CD4-positive, alpha-beta T cell treated with Interferon gamma for 1 hour (primary cell): ENCODE measurements at regions not wholly inside any gene's neighbourhood (a gene's known extent, or its start where the extent isn't known, plus 50 kb on each side); places are given as distances from the start of the nearest gene placed in this dataset.
"Not testable (repeated sequence)": the region's sequence is repeated elsewhere in the genome, so short reads cannot be mapped to it uniquely, and the experiment has no call there.

Experiments used
- DNase-seq: peaks from one replicate; pipeline ENCODE4 v3.0.0-alpha.2; 2020

GRCh38 chr3:177358977-177359592 lies 161.8 kb upstream of the TBL1XR1 start:
- peak; percentile 30 for DNase-seq

DNA sequence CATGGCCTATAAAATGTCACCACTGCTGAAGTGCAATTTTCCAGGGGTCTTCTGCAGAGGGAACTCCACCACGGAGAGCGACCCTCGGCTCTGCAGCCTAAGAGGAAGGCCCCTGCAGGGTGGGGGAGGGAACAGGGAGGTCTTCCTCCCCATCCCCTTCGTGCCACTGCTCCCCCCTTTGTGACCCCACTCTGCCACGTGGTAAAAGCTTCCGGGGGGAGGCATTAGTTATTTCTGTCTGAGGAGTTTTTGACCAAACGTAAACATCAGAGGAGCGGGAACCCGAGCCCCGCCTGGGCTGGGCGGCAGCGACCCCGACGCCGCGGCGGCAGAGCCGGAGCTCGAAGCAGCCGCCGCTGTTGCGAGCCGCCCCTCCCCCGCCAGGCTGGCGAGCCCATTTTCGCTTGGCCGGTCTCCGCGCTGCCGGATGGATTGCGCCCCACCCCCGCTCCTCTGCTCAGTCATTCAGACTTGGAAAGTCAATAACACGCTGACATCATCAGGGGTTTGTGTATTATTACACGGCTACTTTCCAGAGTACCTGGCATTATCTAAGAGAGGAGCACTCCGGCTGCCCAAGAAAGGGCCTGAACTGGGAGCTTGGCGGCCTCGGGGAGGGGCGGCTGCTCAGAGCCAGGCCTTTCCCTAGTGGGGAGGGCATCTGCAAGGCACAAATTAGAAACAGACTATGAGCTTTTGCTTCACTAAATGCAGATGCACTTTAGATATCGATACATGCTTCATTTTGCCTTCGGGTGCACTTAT lies 162.5 kb upstream of the TBL1XR1 start:
- DNase-seq = peak; percentile 94

DNA sequence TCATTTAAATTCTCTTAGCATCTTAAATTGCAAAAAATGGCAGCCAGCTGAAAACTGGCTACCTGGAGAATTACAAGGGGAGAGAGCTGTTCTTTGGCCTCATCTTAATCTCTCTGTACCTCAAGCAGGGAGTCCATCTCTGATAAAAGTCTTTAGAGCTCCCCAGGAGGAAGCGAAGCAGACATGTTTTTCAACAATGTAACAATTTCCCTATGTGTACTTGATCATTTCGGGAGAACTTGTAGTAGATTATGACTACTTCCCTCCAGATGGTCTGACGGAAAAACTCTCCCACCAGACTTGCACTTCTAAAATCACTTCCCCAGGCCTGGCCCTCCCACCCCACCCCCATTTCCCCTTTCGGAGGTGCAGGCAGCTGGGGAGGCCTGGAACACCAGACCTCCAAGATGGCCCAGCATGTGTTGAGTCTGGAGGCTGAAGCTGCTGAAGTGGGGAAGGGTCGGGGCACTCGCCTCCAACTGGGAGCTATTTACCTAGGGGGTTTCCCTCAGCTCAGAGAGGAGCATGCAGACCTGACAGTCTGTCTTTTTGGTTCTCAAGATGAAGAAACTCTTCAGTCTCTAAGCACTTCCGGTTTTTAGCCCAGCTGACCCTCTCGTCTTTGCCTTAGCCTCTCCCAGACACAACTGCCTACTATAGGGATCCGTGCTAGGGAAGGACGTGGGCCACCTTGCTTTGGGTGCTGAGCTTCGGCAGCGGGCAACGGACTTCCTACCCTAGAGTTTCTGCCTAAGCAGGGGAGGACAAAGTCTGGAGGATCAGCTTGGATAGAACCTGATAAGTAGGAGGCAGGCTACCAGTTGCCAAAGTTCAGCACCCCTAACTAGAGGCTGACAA lies 164.0 kb upstream of the TBL1XR1 start:
- DNase-seq = peak; percentile 21

GRCh38 chr3:177362626-177363025 lies 165.3 kb upstream of the TBL1XR1 start:
- DNase-seq = no peak

- no peak for DNase-seq
Observed at GRCh38 chr3:177364236-177364635, 167.0 kb upstream of the TBL1XR1 start.

DNA sequence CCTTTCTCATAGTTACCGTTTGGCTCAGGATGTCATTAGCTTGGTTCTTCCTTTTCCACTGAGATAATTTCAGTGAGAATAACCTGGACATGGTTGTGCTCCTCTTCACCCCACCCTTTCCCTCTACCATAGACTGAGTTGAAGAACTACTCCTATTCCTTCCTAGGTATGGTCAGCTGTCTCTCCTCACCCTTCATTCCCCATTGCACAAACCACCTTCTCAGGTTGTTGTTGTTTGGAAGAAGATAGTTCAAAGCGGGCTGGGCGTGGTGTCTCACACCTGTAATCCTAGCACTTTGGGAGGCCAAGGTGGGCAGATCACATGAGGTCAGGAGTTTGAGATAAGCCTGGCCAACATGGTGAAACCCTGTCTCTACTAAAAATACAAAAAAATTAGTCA lies 168.0 kb upstream of the TBL1XR1 start:
- not testable (repeated sequence) for DNase-seq

GRCh38 chr3:177367788-177368187 lies 170.5 kb upstream of the TBL1XR1 start:
- no peak for DNase-seq

GRCh38 chr3:177370246-177370822 lies 173.1 kb upstream of the TBL1XR1 start:
- DNase-seq = no peak

DNA sequence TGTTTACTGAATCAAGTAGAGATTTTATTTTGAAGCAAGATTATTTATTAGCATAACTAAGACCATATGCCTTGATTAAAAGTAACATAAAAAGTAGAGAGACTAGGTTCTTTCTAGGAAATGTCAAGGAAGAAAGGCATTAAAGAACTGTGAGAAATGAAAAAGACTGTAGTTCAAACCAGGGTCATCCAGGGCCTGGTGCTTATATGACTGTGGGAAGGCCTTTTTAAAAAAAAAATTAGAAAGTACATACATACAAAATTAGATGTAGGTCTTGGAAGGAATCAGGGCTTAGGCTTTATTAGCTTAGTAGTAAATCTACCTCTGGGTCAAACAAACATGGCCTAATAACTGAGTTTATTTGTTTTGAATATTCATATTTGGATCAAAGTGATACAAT lies 173.9 kb upstream of the TBL1XR1 start:
- no peak for DNase-seq

- DNase-seq = no peak
Observed at GRCh38 chr3:177371888-177372287, 174.6 kb upstream of the TBL1XR1 start.

DNA sequence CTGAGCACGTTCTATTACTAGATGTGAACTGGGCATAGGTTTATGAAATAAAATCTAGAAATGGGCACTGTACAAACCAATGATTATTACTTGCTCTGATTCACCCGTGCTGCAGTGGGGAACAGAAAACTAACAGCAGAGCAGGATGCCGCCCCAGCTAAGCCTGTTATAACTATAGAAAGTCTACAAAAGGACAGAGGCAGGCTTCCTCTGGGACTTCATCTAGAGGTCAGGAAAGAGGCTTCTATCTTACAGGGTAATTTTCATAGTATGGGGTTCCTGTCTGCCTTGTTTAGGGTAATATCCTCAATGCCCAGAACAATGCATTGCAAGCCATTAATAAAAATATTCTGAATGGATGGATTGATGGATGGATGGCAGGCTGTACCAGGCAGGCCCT lies 177.0 kb upstream of the TBL1XR1 start:
- no peak for DNase-seq

GRCh38 chr3:177375316-177375715 lies 178.0 kb upstream of the TBL1XR1 start:
- DNase-seq = no peak

DNA sequence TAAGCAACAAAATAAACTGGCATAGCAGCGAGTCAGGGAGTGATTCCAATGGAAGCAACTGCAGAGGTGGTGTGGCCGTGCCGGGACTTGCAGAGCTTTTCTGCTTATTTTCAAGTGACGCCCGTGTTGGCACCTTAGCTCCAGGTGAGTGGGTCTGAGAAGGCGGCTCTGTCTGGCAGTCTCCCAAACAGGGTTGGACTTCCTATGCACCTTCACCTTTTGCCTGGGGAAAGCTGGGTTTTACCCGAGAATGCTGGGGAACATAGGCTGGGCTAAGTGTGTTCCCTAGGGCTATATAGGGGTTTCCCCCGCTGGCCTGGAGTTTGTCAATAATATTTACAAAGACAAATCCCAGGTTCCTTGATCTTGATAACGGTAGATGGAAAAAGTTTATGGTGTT lies 179.9 kb upstream of the TBL1XR1 start:
- DNase-seq = no peak

GRCh38 chr3:177378168-177378567 lies 180.9 kb upstream of the TBL1XR1 start:
- no peak for DNase-seq

DNA sequence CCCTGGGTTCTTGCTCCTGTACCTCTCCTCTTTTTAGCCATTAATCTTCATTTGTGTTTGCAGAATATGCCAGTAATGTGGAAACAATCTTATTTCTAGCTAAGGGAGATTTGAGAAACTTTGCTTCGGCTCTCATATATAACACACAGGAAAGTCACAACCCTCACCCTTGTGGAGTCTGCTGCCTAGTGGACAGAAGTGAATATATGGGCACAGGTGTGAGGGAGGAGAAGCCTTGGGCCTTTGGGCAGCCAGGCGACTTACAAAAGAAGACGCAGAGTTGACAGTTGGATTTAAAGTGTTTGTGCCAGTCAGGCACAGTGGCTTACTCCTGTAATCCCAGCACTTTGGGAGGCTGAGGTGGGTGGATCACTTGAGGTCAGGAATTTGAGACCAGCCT lies 181.8 kb upstream of the TBL1XR1 start:
- no peak for DNase-seq

- DNase-seq = no peak
Observed at GRCh38 chr3:177381070-177381469, 183.8 kb upstream of the TBL1XR1 start.

DNA sequence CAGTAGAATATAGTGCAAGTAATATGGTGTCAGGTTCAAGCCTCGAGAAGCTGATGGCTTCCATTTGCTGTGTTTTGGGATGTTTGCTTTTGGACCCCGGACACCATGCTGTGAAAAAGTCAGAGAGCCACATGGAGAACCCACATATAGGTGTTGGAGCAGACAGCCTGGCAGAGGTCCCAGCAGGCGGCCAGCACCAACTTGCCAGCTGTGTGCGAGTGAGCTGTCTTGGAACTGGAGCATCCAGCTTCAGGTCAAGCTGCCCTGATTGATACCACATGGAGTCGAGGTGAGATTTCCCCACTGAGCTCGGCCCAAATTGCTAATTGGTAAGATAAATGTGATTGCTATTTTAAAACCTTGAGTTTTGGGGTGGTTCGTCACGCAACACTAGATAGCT lies 185.7 kb upstream of the TBL1XR1 start:
- DNase-seq = no peak

DNA sequence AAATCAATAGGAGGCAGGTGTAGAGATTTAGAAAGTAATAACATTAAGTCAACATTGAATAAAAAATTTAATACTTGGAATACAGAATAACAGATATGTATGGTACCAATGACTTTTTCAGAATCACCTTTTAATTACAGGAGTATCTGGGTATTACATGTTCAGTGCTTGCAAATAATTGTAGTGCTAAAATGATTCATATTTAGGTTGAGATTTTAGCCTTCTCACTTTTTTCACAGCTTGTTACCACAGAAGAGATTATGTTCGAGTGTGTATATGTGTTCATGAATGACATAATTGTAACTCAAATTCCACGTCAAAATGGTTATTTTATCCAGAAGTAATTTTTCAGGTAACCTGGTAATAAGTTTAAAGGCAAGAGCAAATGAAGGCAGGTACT lies 187.9 kb upstream of the TBL1XR1 start:
- no peak for DNase-seq

GRCh38 chr3:177385831-177386301 lies 188.6 kb upstream of the TBL1XR1 start:
- no peak for DNase-seq

DNA sequence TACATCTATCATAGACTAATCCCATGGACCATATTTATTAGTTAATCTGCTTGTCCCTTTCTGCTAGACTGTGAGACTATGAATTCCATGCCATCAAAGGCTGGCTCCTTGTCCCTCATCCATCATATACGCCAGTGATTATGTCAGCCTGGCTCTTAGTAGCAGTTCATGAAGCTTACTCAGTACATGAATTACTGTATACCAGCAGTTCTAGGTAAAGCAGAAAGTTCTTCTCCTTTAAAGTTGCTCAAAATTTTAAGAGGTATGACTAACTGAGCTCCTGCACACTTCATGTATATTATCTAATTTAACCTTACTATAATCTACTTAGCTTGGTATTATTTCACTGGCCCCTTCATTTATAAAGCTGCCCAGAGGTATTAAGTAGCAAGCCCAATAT lies 190.9 kb upstream of the TBL1XR1 start:
- no peak for DNase-seq

GRCh38 chr3:177394231-177395024 lies 197.1 kb upstream of the TBL1XR1 start:
- not testable (repeated sequence) for DNase-seq

- DNase-seq = no peak
Observed at GRCh38 chr3:177396733-177397132, 199.5 kb upstream of the TBL1XR1 start.
